PC-3 (cell line): ENCODE measurements at regions not wholly inside any gene's neighbourhood (a gene's known extent, or its start where the extent isn't known, plus 50 kb on each side); places are given as distances from the start of the nearest gene placed in this dataset.

Source experiments
- ATAC-seq: fragments of 200-7000 bp; cut with Tn5 transposase; 2 replicates; pipeline ENCODE4 v1.9.1; 2020; ENCODE audit warnings: mild to moderate bottlenecking, moderate library complexity
- BruUV-seq: library from RNA; stranded (reverse); fragments of 400-500 nt; replicated peaks from 2 replicates; lab custom pipeline; 2021; lab: Mats Ljungman, UMichigan
- CTCF ChIA-PET: fragments of 300-600 bp; sonication (Branson Sonifier 250); formaldehyde crosslinking; loops from one replicate; lab custom pipeline; 2022; ENCODE audit warnings: antibody characterized with exemption; lab: Charles Lee
- POLR2A ChIA-PET: fragments of 300-600 bp; sonication (Branson Sonifier 250); formaldehyde crosslinking; loops from one replicate; lab custom pipeline; 2022; ENCODE audit warnings: antibody characterized with exemption; ENCODE audit not compliant: unreplicated experiment; lab: Charles Lee
- DNase-seq: peaks from one replicate; pipeline ENCODE4 v3.0.0-alpha.2; 2015
- H2AFZ ChIP-seq: fragments of 300-600 bp; sonication (generic); 2 replicates; pipeline ENCODE4 v1.6.0; 2016; ENCODE audit warnings: antibody characterized with exemption, low read length
- H3F3A ChIP-seq: fragments of 300-600 bp; sonication (generic); one replicate; pipeline ENCODE4 v1.6.0; 2017; ENCODE audit warnings: antibody characterized with exemption, low read length, control low read depth, mild to moderate bottlenecking; ENCODE audit not compliant: unreplicated experiment
- H3K27ac ChIP-seq: fragments of 300-600 bp; sonication (generic); 2 replicates; pipeline ENCODE4 v1.5.1; 2016; ENCODE audit warnings: mild to moderate bottlenecking, low read length
- H3K27me3 ChIP-seq: fragments of 300-600 bp; sonication (generic); 2 replicates; pipeline ENCODE4 v1.6.1; 2016; ENCODE audit warnings: low read length, mixed read lengths
- H3K36me3 ChIP-seq: fragments of 300-600 bp; sonication (generic); 2 replicates; pipeline ENCODE4 v1.6.1; 2016; ENCODE audit warnings: low read depth, mixed run types, low read length, mixed read lengths
- H3K4me1 ChIP-seq: fragments of 300-600 bp; sonication (generic); 2 replicates; pipeline ENCODE4 v1.5.1; 2016; ENCODE audit warnings: low read length; ENCODE audit not compliant: insufficient read depth
- H3K4me2 ChIP-seq: fragments of 300-600 bp; sonication (generic); 2 replicates; pipeline ENCODE4 v1.6.0; 2016; ENCODE audit warnings: low read length
- H3K4me3 ChIP-seq: fragments of 300-600 bp; sonication (generic); 2 replicates; pipeline ENCODE4 v1.5.1; 2016; ENCODE audit warnings: mild to moderate bottlenecking, low read length, mixed read lengths
- H3K79me2 ChIP-seq: fragments of 300-600 bp; sonication (generic); 2 replicates; pipeline ENCODE4 v1.6.1; 2017; ENCODE audit warnings: low read length, mixed read lengths
- H3K9ac ChIP-seq: fragments of 300-600 bp; sonication (generic); 2 replicates; pipeline ENCODE4 v1.6.0; 2016; ENCODE audit warnings: mild to moderate bottlenecking, low read length
- H3K9me2 ChIP-seq: fragments of 300-600 bp; sonication (generic); replicated peaks from 2 replicates; pipeline ENCODE4 v1.6.1; 2016; ENCODE audit warnings: mixed run types, low read length, mixed read lengths
- H3K9me3 ChIP-seq: fragments of 300-600 bp; sonication (generic); 2 replicates; pipeline ENCODE4 v1.6.1; 2016; ENCODE audit warnings: low read length, mixed read lengths
- H4K20me1 ChIP-seq: fragments of 300-600 bp; sonication (generic); 2 replicates; pipeline ENCODE4 v1.6.1; 2016; ENCODE audit warnings: low read length, mixed read lengths
- CTCF ChIP-seq: fragments of 300-600 bp; sonication (generic); conservative IDR thresholded peaks from 2 replicates; pipeline ENCODE4 v1.5.1; 2017; ENCODE audit warnings: antibody characterized with exemption, low read depth, mild to moderate bottlenecking, low read length
- EZH2 ChIP-seq: fragments of 300-600 bp; sonication (generic); IDR thresholded peaks from one replicate; pipeline ENCODE4 v1.6.1; 2017; ENCODE audit warnings: antibody characterized with exemption, mild to moderate bottlenecking, low read length; ENCODE audit not compliant: unreplicated experiment
- EZH2phosphoT487 ChIP-seq: fragments of 300-600 bp; sonication (generic); IDR thresholded peaks from 2 replicates; pipeline ENCODE4 v1.6.1; 2018; ENCODE audit warnings: mild to moderate bottlenecking, antibody characterized with exemption, low read length, borderline replicate concordance
- intact Hi-C: fragments of 100-400 bp; cut with micrococcal nuclease; formaldehyde crosslinking; loops from 2 replicates; pipeline ENCODE4 v1.9.0; 2023

- TF ChIP-seq EZH2phosphoT487, result no peak
- TF ChIP-seq CTCF, result no peak
- TF ChIP-seq EZH2, result no peak
- H3K4me3 ChIP-seq, result no peak overlapping the region
- H3K36me3 ChIP-seq, result no peaks in the 10 kb centered on the region
- POLR2A ChIA-PET, result no interaction called here
- no peaks in the 10 kb centered on the region for H4K20me1 ChIP-seq
- H3K9ac ChIP-seq, result no peak overlapping the region
- H3K9me3 ChIP-seq, result no peaks in the 10 kb centered on the region
- H3K4me1 ChIP-seq, result no peaks in the 10 kb centered on the region; the same call in 1 of the 2 replicates
- DNase-seq (no peak), ATAC-seq (no peak)
- no TSS peak for BruUV-seq
- H2AFZ ChIP-seq, result no peak overlapping the region
- H3K9me2 ChIP-seq, result no peaks in the 10 kb centered on the region
- CTCF ChIA-PET, result no interaction called here
- no peaks in the 10 kb centered on the region for H3K79me2 ChIP-seq
- H3K4me2 ChIP-seq, result no peak overlapping the region
- H3F3A ChIP-seq, result no peaks in the 10 kb centered on the region
- no peaks in the 10 kb centered on the region for H3K27me3 ChIP-seq
- no peak overlapping the region for H3K27ac ChIP-seq
- intact Hi-C loops, result no loop called here
These were observed 1355.1 kb upstream of the CITED2 start for GRCh38 chr6:140729521-140729920.

- H3K4me2 ChIP-seq, result no peak overlapping the region
- ChIA-PET POLR2A (no interaction called here), CTCF (no interaction called here)
- no peaks in the 10 kb centered on the region for H4K20me1 ChIP-seq
- no peaks in the 10 kb centered on the region for H3K4me1 ChIP-seq
- no peak overlapping the region for H2AFZ ChIP-seq
- no peak overlapping the region for H3K9ac ChIP-seq
- H3K9me2 ChIP-seq, result 0 out of 2 replicates have a peak, but pooled peaks cover 3% of the 10 kb centered on the region
- DNase-seq (no peak), ATAC-seq (no peak)
- no peaks in the 10 kb centered on the region for H3K36me3 ChIP-seq
- no peak overlapping the region for H3K4me3 ChIP-seq
- no peaks in the 10 kb centered on the region for H3K27me3 ChIP-seq
- intact Hi-C loops, result no loop called here
- TF ChIP-seq EZH2phosphoT487, result no peak
- H3K27ac ChIP-seq, result no peak overlapping the region
- H3K79me2 ChIP-seq, result no peaks in the 10 kb centered on the region
- H3K9me3 ChIP-seq, result no peaks in the 10 kb centered on the region
- H3F3A ChIP-seq, result no peaks in the 10 kb centered on the region
- BruUV-seq, result no TSS peak
These were observed 1343.6 kb upstream of the CITED2 start for GRCh38 chr6:140718021-140718420.

- ATAC-seq (no peak), DNase-seq (no peak)
- ChIA-PET CTCF (no interaction called here), POLR2A (no interaction called here)
- H3K27ac ChIP-seq, result no peak overlapping the region
- no peak overlapping the region for H2AFZ ChIP-seq
- no peak overlapping the region for H3K4me3 ChIP-seq
- H4K20me1 ChIP-seq, result no peaks in the 10 kb centered on the region
- BruUV-seq, result no TSS peak
- TF ChIP-seq EZH2phosphoT487, result no peak
- no peak for TF ChIP-seq EZH2
- no peak for TF ChIP-seq CTCF
- no peaks in the 10 kb centered on the region for H3F3A ChIP-seq
- H3K9me2 ChIP-seq, result no peaks in the 10 kb centered on the region
- no peak overlapping the region for H3K9ac ChIP-seq
- no peaks in the 10 kb centered on the region for H3K4me1 ChIP-seq
- no peak overlapping the region for H3K4me2 ChIP-seq
- no peaks in the 10 kb centered on the region for H3K79me2 ChIP-seq
- intact Hi-C loops, result no loop called here
- H3K36me3 ChIP-seq, result no peaks in the 10 kb centered on the region
- no peaks in the 10 kb centered on the region for H3K27me3 ChIP-seq
- H3K9me3 ChIP-seq, result no peaks in the 10 kb centered on the region
These were observed 1339.0 kb upstream of the CITED2 start for GRCh38 chr6:140713495-140713894.
